Inferior parietal cortex (tissue), 1 donor: ENCODE measurements at regions not wholly inside any gene's neighbourhood (a gene's known extent, or its start where the extent isn't known, plus 50 kb on each side); places are given as distances from the start of the nearest gene placed in this dataset.

Source experiments
- DNase-seq: peaks from one replicate; pipeline ENCODE4 v3.0.0-alpha.2; 2016; ENCODE audit errors: extremely low spot score

DNA sequence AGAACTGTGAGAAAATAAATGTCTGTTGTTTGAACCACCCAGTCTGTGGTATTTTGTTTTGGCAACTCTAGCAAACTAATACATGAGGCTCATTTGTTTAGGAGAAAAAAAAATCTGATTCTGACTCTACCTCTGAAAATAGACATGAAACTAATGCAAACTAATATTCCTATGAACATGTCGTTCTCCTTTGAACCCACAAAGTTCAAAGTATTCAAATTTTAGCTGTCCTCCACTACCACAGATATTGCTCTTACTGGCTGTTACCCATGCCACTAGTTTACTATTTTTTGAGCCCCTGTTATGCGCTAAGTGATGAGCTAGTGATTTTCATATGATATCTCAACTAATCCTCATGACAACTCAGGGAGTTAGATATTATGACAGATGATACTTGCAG is 58.8 kb upstream of the ZNF804B start:
- DNase-seq = no peak

DNA sequence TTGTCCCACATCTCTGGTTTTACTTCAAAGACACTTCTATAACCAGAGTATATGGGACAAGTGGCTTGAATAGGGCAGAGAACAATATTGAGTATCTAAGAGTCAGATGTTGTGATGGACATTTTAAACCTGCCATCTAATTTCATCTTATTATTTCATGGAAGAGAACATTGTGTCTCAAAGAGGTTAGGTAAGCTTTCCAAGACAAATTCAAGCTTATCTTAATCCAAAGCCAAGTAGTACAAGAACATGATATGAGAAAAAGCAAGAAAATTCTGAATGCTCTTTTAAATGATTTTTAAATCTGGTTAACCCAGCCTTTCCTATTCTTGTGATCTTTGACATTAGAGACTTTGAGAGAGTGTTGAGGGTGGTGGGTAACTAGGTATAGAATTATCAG is 65.3 kb upstream of the ZNF804B start:
- DNase-seq = no peak

DNA sequence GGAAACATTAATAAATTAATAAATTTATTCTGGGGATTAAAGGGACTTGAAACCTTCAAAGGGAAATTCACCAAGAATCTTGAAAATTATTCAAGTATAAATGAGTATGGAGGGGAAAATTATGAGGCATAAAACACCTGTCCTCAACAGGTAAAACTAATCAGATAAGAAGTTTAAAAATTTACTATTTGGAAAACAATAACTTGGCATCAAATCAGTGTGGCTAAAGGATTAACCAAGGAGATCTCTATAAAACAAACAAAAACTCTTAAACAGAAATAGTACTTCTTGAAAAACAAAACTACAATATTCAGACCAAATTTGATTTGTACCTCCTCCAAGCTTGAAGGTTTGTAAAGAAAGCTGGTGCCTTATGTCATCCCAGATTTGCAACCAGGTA is 66.4 kb upstream of the ZNF804B start:
- no peak for DNase-seq

DNA sequence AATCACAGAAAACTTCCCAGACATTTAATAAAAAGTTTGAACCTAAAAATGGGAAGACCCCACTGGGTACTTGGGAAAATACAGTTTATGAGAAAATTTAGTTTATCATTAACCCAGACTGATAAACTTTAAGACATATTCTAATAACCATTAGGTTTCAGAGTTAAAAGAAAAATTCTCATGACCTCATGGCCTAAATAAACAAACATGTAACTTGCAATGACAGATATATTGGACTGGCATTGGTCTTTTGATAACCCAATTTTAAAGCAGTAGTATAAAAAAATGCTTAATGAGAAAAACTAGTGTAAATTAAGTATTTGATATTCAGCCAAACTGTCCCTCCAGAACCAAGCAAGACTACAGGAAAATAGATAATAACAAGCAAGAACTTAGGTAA is 67.0 kb upstream of the ZNF804B start:
- DNase-seq = no peak

DNA sequence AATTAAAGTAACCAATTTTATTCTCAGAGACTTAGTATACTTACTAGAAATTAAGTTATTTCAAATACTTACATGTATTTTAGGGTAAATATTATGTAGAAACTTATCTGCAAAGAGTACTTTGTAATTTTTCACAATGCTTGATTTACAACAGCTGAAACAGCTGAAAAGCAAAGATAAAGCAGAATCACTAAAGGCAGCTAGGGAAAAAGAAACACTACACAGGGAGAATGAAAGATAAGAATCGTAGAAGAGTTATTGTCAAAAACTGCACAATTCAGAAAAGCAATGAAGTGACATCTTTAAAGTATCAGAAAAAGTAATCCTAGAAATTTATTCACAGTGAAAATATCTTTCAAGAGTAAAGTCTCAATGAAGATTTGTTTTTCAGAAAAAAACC is 69.7 kb upstream of the ZNF804B start:
- DNase-seq = no peak

DNA sequence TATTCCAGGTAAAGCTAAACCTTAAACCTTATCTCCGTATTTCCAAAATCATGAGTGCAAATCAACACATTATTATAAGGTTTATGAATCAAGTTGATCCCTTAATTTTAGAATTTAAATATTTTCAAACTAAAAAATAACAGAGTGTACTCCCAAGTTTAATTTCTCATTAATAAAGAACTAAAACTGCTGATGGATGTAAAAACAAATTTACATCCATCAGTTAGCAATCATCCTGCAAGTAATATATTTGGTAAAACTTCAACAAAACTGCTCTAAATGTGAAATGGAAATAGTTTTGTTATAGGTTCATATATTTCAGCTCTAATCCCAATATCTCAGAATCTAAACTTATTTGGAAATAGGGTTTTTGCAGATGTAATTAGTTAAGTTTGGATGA is 71.3 kb upstream of the ZNF804B start:
- no peak for DNase-seq

DNA sequence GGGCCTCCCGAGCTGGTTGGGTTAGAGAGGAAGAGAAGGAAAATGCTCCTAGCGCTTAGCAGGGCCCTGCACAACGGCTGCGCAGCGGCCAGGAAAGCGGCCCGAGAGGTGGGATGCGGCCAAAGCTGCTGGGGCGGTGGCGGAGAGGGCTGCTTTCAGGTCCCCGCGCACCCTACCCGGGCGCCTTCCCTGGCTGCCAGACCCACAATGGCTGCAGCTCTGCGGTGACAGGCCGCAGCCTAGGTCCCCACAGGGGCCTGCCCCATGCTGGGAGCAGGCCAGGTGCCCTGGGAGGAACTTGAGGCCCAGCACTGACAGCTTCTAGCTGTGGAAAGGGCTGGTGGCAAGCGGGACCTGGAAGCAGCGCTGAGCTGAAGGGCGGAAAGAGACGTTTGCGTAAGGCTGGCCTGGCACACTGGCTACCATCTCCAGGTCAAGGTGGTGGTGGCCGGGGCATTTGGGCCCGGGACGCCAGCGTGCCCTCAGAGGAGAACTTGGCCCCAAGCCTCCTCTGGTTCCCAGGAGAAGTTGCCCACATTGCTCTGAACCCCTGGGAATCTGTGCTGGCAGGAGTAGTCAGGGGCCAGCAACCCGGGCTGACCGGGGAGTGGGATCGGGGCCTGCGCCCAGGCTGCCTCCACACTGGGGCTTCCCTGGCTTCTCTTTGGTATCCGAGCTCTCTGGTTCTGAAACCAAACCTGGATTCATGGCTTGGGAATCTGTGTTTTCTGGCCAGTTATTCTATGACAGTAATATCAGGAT is 72.9 kb upstream of the ZNF804B start:
- no peak for DNase-seq

DNA sequence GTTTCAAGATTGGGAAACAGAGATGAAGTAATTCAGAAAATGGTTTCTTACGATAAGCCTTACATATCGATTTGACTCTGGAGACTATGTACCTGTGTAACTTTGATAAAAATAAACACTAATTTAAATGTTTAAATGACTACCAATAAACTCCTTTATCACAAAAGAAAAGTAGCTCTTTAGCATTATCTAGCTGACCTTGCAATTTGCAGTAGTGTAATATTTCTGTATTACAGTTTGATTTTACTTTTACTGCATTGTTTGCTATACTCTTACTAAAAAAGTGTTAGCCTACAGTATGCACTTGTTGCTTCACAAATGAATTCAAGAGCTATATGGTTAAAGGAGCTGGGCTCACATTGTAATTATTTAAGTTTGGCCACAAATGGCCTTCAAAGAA is 77.8 kb upstream of the ZNF804B start:
- DNase-seq = no peak

DNA sequence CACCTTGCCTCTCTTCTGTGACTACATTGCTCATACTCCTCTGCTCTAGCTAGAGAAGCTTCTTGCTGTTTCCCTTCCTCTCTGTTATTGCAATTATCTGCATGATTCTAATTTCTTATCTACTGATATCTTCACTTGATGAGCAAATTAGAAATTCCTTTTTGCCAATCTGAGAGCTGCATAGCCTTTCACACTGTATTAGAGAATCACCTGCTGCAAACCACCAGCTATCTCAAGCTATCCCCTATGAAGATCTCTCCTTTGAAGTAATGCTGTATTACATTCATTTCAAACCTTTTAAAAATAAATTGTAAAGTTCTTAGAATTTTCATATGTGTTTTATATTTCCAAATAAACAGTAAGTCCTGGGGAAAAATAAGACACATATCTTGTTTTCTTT is 89.0 kb upstream of the ZNF804B start:
- no peak for DNase-seq

DNA sequence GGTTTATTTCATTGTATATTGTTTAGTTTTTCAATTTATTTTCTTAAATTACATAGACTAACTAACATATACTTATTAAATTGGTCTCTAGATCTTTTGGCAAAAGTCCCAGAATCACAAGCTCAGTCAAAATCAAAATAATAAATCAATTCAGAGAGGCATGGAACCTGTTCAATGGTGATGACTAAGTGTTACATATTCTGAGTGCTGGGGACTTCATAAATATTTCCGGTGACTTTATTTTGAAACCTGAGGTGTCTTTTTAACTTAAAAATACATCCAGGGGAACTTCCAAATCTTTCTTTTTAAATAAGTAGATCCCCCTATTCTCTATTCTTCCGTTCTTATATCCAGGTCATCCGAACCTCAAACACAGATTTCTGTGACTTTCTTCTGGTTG is 89.6 kb upstream of the ZNF804B start:
- DNase-seq = no peak

DNA sequence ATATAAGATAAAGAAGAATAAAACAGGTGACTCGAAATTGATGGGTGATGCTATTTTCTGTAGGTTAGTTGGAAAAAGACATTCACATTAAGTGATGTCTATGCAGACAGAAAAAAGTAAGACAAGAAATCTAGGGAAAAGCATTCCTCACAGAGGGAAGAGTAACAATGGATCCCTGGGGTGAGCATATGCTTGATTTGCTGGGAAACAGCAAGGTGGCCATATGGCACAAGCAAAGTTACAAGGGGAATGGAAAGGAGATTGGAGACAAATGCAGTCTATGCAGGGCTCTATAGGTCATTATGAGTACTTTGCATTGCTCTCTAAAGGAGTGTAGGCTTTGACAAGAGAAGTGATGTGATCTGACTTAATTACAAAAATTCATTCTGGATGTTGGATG is 90.9 kb upstream of the ZNF804B start:
- DNase-seq = no peak

DNA sequence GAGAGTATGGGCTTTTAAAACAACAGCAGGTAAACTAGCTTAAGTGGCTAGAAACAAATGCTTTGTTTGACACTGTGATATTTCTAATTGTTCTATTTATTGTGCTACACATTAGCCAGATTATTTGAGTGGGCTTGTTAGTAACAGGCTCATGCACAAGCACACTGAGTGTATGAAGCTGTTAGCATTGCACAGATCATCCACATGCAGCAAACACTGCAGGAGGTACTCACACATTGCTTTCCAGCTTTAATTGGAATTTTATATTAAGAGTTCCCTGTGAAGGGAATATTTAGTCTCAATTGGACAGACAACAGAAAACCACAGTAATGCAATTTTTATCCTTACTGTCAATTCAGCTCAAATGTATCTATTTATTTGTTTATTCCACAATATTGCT is 92.9 kb upstream of the ZNF804B start:
- no peak for DNase-seq

DNA sequence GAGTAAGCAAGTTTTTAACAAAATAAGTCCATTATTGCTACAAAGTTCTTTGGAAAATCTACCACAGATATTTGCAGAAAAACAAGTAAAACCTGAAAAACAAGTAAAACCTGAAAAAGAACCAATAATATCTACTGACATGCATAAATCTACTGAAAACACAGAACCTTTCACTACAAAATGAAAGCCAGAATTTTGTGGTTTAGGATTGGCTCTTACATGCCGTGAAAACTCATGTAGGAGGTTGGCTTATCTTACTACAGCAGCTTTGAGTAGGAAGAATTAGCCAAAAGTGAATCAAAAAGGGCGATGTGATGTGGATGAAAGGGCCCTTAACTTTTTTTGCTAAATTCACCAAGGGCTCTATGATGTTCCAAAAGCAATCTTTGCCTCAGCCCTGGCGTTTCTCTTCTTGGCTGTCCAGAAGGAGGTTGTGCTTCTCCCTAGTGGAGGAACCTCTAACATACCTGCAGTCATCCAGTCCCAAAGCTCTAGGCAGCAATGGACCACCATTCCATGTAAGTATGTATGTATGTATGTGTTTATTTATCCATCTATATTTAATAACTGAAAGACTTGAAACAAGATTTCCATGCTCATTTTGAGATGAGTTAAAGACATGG is 93.5 kb upstream of the ZNF804B start:
- no peak for DNase-seq

DNA sequence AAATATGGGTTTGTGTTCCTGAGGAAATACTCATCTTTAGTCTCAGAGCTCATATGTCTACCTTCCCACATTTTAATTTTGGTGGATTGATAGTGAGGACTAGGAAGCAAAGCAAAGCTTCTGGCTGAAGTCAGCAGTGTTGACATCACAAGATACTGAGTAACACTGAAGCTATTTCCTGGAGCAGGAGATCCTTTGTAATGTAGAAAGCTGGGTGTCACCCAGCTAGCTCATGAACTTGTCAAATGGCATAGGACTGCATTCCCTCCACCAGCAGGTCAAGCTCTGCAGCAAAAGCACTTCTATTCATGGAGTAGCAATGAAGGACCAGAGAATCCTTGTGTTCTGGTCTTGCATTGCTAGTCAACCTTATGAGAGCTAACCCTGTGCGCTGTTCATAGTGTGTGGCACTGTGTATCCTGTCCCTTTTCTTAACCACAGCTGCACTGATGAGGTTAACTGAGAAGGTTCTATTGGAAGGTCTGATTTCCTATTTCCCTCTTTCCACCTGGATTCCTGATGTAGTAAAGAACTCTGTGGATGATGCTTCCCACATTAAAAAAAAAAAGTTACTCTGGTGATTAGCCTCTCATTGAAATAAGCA is 94.8 kb upstream of the ZNF804B start:
- DNase-seq = no peak

DNA sequence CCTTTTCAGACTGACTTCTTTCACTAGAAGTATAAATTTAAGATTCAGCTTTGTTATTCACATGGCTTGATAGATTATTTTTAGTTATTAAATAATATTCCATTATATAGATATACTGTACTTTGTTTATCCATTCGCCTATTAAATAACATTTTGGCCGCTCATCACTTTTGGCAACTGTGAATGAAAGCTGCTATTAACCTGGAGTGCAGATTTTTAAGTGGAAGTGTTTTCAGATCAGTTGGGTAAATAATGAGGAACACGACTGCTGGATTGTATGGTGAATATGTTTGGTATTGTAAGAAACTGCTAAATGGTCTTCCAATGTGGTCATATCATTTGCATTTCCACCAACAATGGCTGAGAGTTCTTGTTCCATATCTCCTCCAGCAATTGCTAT is 97.6 kb upstream of the ZNF804B start:
- no peak for DNase-seq

DNA sequence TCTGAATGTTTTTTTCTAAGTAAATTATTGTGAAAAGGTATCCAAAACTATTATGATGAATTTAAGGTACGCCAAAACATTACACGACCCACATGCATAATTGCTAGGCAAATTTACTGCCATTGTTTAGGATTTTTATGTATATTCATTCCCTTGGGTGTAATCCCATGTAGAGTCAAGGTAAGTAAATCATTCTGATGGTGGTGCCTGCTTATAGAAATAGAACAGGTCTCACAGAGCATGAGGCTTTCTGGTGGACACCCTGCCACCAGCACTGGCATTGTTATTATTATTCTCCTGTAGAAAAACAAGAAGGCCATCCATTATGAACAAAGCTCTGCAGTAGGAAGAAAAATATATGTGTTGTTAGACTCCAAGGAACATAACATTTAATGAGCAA is 111.7 kb upstream of the ZNF804B start:
- no peak for DNase-seq

DNA sequence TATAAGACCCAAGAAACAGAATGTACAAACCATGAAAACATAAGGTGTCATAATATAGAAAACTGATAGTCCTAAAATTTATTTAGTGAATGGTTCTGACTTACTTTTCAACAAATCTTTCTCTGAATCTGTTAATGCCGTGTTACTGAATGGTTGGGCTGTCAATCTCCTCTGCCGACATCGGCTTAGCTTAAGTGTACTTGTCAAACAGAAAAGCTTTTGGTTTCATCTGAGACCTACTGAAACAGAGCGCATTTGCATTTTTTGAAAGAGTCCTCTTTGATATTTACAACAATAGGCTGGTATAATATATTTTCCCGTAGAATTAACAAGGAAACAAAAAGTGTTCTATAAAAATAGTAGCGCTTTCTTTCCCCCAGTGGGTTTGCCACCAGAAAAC is 120.9 kb upstream of the ZNF804B start:
- DNase-seq = no peak

DNA sequence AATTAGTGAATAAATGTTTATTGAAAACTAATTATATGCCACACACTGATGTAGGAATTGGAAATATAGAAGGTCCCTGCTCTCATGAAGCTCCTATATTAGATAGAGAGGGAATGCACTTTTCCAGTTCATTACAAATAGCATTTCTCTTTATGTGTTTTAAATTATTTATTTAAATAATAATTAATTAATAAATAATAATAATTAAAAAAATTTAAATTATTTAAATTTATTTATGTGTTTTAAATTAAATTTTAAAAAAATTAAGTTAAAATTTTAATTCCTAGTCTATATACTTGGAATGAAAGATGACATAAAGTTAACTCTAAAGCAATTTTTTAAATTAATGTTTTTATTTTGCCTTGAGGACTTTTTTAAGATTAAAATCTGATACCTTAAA is 121.7 kb upstream of the ZNF804B start:
- DNase-seq = no peak

DNA sequence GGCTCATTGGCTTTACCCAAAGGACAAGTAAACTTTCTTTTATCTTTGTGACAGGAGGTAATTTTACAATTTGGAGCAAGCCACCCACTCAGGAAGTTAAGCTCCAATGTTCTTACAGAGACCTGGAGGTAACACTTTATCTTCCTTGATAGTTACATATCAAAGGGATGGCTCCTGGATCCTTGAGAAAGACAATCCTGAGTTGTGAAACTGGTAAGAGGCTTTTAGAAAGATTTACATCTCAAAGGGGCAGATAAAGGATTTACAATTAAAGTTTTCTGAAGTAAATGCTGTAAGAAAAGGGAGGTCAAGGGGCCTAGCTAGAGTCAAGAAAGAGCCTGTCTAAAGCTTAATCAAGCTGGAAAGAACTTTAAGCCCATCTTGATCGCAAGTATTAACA is 124.4 kb upstream of the ZNF804B start:
- DNase-seq = no peak

DNA sequence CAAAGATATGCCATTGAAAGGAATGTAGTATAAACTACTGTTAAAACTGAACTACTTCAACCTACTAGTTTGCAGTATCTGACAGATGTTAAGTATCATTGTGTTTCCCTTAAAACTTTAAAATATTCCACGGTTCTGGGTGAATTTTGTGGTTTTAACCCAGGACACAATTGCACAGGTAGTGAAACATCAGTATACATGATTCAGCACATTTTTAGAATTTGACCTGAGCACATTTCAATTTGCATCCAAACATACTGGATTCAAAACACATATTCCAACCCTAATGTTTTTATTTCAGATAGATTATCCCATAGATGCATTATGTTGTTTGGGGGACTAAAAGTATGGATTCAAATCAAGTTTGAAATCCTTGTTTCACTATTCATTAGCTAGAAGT is 129.9 kb upstream of the ZNF804B start:
- DNase-seq = no peak

DNA sequence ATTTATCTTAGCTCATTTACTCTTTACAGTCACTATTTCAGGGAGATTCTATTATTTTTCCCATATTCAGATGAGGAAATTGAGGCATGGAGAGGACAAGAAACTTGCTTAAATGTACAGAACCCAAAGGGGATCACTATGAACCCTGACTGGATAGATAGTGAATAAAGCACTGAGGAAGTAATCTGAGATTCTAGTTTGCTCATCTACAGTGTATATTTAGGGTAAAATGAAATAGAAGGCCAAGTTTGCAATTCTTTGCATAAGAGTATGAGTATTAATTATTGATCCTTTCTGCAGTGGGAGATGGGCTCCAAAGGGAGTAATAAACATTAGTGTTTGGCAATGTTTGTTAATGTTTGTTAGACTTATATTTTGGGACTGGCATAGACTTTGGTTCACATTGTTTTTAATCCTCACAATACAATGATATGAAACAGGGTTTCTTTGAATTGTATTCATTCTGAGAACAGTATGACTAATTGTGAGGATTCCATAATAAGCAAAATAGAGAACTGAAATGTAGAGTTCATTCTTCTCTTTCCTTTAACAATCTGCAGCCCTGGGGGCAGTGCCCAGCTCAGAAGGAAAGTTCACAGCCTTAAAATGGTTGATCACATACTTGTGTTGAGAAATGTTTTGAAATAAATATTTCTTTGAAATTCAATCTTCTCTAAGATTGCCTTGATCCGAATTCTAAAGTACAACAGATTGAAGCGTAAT is 131.0 kb upstream of the ZNF804B start:
- no peak for DNase-seq

DNA sequence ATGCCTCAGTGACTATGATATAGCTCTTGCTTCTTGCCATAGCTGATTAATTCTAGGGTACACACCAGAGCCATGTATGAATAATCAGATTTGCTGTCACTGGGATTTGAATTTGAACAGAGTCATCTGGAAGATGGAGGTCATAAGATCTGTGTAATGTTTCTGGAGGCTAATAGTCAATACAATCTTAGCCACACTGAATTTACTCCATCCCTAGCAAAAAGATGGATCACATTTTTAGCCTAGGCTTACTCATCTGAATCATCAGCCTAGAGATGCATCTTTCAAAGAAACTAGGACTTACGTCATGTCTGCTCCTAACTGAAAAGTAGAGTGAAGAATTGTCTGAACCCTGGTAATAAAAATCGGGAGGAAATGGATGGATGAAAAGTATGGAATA is 142.3 kb upstream of the ZNF804B start:
- DNase-seq = no peak

DNA sequence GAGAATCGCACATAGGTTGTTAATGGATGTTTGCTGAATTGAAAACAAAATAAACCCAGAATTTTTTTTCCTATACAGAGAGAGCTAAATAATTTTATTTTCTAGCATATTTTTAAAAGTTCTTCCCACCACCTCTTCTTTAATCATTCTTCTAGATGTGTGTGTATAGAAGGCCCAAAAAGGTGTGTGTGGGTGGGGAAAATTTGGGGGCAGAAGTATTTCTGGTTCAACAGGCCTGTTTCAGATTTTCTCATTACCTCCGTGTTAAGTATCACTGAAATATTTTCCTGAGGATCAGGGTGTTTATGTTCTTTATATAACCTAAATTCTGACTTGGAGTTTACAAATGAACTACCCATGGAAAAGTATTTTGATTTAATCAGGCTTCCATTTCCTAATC is 144.2 kb upstream of the ZNF804B start:
- DNase-seq = no peak
